Prostate gland (tissue), 2 donors: ENCODE measurements at regions not wholly inside any gene's neighbourhood (a gene's known extent, or its start where the extent isn't known, plus 50 kb on each side); places are given as distances from the start of the nearest gene placed in this dataset.

Experiments
- DNase-seq: peaks from one replicate; pipeline ENCODE4 v3.0.0-alpha.2; 2019; ENCODE audit warnings: low spot score
- H3K27ac ChIP-seq, 2 donors: fragments of 200-600 bp; sonication (generic); 2 replicates each; pipeline ENCODE4 v1.5.1; 2017 to 2019
- H3K27me3 ChIP-seq: fragments of 200-600 bp; sonication (generic); replicated peaks from 2 replicates; pipeline ENCODE4 v1.5.1; 2019; ENCODE audit not compliant: insufficient read depth
- H3K36me3 ChIP-seq, 2 donors: fragments of 200-600 bp; sonication (generic); 1 replicate in 1 of 2; 2 replicates in 1 of 2; pipeline versions ENCODE4 v1.5.1 to v1.8.1; 2017 to 2019
- H3K4me1 ChIP-seq: fragments of 200-600 bp; sonication (generic); replicated peaks from 2 replicates; pipeline ENCODE4 v1.5.1; 2019
- H3K4me3 ChIP-seq, 2 donors: fragments of 200-600 bp; sonication (generic); 2 replicates each; pipeline ENCODE4 v1.5.1; 2017 to 2019
- H3K9me3 ChIP-seq: fragments of 200-600 bp; sonication (generic); 2 replicates; pipeline ENCODE4 v1.5.1; 2017
- CTCF ChIP-seq, 4 experiments: fragments of 200-600 bp in 2 of 4; fragments of 450-650 bp in 2 of 4; sonication (generic) in 2 of 4; IDR thresholded peaks; 1 replicate in 3 of 4; 2 replicates in 1 of 4; pipeline ENCODE4 v1.5.1; 2016 to 2019; ENCODE audit warnings: antibody characterized with exemption in 4 of 4, mild to moderate bottlenecking in 2 of 4, moderate library complexity in 2 of 4
- POLR2A ChIP-seq: fragments of 450-650 bp; IDR thresholded peaks from one replicate; pipeline ENCODE4 v1.6.1; 2016; ENCODE audit warnings: antibody characterized with exemption, mild to moderate bottlenecking
- POLR2AphosphoS5 ChIP-seq: sonication (generic); formaldehyde crosslinking; IDR thresholded peaks from one replicate; pipeline ENCODE4 v1.6.1; 2017; ENCODE audit warnings: antibody characterized with exemption
- WGBS: methylation state at CpG from one replicate; pipeline ENCODE4 v1.1.5; 2018; 5-methylcytosine and 5-hydroxymethylcytosine counted together
- intact Hi-C: fragments of 100-400 bp; cut with DNase I; formaldehyde crosslinking; loops from one replicate; pipeline ENCODE4 v1.14.2; 2022

- Histone ChIP-seq H3K36me3 (no peaks in the 10 kb centered on the region), H3K9me3 (no peaks in the 10 kb centered on the region), H3K27me3 (no peaks in the 10 kb centered on the region), H3K4me1 (no peaks in the 10 kb centered on the region), H3K27ac (no peak overlapping the region), H3K4me3 (no peak overlapping the region)
- WGBS, result 70% methylated on average over 6 of the region's 6 CpGs
- intact Hi-C loops, result no loop called here
- TF ChIP-seq POLR2AphosphoS5, result no peak
- no peak for TF ChIP-seq POLR2A
- TF ChIP-seq CTCF (IDR thresholded peaks at IDR 0.05), result no peak
- no peak for DNase-seq
These were observed 435.8 kb upstream of the CLINT1 start for GRCh38 chr5:158294701-158295100.

DNA sequence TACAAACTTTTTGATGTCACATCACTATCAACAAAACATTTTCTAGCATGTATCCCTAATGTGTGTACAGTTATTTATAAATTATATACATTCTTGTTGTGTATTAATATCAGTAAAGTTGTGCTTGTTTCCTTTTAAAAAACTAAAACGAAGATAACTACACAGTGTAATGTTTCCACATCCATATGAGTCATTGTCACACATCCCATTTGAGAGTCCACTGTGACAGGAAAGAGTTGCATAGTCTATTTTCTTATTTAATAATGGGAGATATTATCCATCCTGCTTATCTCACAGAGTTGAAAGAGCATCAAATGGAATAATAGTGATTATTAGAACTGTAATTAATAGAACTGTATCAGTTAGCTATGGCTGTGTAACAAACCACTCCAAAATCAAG, 434.0 kb upstream of the CLINT1 start:
- no peak for DNase-seq
- 83% methylated on average over 1 of the region's 1 CpG for WGBS
- Histone ChIP-seq H3K9me3 (no peaks in the 10 kb centered on the region), H3K4me3 (no peak overlapping the region), H3K36me3 (no peaks in the 10 kb centered on the region), H3K4me1 (no peaks in the 10 kb centered on the region), H3K27me3 (no peaks in the 10 kb centered on the region), H3K27ac (no peak overlapping the region)
- intact Hi-C loops, result no loop called here
- TF ChIP-seq POLR2AphosphoS5 (no peak), POLR2A (no peak), CTCF (IDR thresholded peaks at IDR 0.05) (no peak)

- H3K4me3 ChIP-seq, result no peak overlapping the region
- H3K27me3 ChIP-seq, result no peaks in the 10 kb centered on the region
- no peaks in the 10 kb centered on the region for H3K36me3 ChIP-seq
- no peak overlapping the region for H3K27ac ChIP-seq
- TF ChIP-seq POLR2AphosphoS5, result no peak
- no peak for TF ChIP-seq CTCF (IDR thresholded peaks at IDR 0.05)
- TF ChIP-seq POLR2A, result no peak
- WGBS, result 95% methylated on average over 1 of the region's 1 CpG
- H3K4me1 ChIP-seq, result no peaks in the 10 kb centered on the region
- no peak for DNase-seq
- intact Hi-C loops, result no loop called here
- no peaks in the 10 kb centered on the region for H3K9me3 ChIP-seq
These were observed 431.0 kb upstream of the CLINT1 start for GRCh38 chr5:158289967-158290366.

GRCh38 chr5:158288272-158288657, 429.3 kb upstream of the CLINT1 start:
- Histone ChIP-seq H3K36me3 (no peaks in the 10 kb centered on the region), H3K4me1 (no peaks in the 10 kb centered on the region), H3K4me3 (no peak overlapping the region), H3K9me3 (no peaks in the 10 kb centered on the region), H3K27ac (no peak overlapping the region), H3K27me3 (no peaks in the 10 kb centered on the region)
- WGBS, result 84% methylated on average over 1 of the region's 1 CpG
- intact Hi-C loops, result no loop called here
- no peak for DNase-seq
- no peak for TF ChIP-seq CTCF (IDR thresholded peaks at IDR 0.05)
- no peak for TF ChIP-seq POLR2AphosphoS5
- no peak for TF ChIP-seq POLR2A

DNA sequence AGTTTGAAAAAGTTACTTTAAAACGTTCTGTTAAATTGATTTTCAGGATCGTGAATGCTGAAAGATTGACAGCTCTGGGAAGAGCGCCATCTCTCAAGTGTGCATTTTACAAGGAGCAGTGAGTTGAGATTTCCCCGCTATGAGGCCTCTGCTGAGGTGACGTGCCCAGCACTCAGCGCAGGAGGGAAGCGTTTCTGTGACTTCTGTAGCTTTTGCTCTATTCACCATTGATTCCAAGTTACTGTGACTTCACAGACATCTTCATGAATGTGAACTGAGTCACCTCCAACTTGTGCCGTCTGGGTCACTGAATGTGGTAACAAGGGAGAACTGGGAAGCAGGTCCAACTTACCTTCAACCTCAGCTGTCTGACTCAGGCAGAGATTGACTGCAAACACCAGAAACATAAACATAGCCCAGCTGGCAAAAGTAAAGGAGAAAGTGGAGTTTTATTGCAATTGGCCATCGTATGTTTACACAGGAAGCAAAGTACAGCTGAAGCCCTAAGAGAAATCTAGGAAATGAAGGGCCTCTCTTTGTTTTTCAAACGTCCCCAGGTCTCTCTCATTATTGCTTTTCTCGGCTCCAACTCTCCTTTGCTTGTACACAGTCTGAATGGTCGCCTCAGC, 428.8 kb upstream of the CLINT1 start:
- Histone ChIP-seq H3K27me3 (no peaks in the 10 kb centered on the region), H3K4me1 (no peaks in the 10 kb centered on the region), H3K27ac (no peak overlapping the region), H3K9me3 (no peaks in the 10 kb centered on the region), H3K4me3 (no peak overlapping the region), H3K36me3 (no peaks in the 10 kb centered on the region)
- TF ChIP-seq POLR2A, result no peak
- no peak for TF ChIP-seq CTCF (IDR thresholded peaks at IDR 0.05)
- no peak for TF ChIP-seq POLR2AphosphoS5
- intact Hi-C loops, result no loop called here
- DNase-seq, result peak; percentile 5
- WGBS, result 13% methylated on average over 12 of the region's 12 CpGs
